ENCODE measurements at regions not wholly inside any gene's neighbourhood (a gene's known extent, or its start where the extent isn't known, plus 50 kb on each side); places are given as distances from the start of the nearest gene placed in this dataset.

DNA sequence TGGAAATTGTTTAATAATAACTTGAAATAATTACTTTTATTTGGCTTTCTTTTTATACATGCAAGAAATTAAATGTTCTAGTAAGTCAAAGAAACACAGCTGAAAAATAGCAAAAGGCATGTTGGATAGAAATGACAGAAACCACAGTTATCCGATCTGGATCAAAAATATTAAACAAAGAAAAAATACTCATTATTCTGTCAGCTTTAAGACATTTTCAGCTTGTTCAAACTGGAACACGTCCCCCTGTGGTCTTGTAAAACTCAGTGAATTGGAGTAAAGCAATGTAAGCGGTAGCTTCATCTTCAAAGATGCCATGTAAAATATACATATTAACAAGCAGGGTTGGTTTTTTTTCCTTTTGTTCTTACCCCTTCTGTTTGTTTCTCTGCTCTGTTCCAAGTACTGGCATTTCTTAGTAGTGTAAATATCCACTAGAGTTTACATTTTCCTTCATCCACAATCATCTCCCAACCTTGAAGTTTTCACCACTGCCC is 223.4 kb downstream of the IGSF11 start:
- DNase-seq: no peak

DNA sequence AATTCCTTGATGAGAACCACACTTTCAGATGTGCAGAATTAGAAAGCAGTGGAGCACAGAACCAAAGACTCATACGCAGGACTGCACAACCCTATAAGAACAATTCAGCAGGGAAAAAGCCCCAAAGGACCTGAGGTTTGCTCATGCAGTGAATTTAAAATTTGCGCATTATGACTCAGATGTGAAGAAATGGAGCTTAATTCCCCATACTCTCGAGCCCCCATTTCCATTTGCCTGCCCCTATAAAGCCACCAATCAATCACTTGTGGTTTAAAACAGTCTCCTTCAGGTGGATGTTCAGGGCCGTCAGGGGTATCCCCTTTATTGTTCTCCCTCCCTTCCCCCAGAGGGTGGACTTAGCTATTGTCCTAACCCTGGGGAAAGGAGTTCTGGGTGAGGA is 221.2 kb downstream of the IGSF11 start:
- DNase-seq: no peak

DNA sequence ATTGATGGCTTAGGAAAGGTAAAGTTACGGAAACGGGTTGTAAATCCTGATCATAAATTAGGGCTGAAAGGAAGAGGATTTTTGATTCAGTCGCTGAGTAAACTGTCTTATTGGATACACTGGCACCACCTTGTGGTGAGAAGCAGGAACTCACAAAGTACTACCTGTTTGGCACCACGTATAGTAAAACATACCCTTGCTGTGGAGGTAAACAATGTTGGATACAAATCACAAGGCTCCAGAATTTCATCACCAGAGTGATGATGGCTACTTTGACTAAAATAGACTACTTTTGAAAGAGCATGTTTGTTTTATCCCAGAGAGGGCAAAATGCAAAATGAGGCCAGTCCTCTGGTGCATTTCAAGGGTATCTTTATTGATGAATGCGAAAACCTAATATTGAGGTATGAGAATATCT is 216.9 kb downstream of the IGSF11 start:
- DNase-seq: peak; percentile 5

DNA sequence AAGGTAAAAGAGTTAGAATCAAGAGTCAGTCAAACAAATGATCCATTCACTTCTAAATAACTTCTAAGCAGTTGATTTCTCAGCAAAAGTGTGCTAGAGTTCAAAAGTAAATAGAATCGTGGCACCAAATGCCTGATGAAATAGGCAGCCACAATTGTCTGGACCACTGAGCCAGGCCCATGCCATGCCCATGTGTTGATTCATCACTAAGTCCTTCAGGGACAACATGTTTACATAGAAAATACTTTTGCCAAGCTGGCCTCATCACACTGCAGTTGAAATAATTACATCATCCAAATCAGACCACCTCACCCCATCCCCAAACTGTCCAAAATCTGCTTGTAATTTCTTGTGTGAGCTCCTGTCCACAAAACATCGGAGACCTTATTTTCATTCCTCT is 216.3 kb downstream of the IGSF11 start:
- no peak for DNase-seq

DNA sequence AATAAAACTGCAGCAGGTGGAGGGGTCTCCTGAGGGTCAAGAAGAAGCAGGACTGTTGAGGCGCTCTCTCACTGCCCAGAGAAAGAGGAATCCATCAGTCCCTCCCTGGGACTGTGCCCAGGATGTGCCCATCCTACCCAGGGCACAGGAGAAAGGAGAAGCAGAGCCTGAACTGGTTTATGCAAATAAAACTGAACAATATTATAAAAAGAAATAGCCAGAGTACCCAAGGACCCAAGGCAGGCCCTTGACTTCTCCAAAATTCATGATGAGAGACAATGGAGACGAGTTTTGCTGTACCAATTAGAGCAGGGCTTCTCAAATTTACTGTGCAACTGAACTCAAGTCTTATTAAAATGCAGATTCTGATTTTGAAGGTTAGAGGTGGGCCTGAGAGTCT is 211.0 kb downstream of the IGSF11 start:
- DNase-seq: no peak

DNA sequence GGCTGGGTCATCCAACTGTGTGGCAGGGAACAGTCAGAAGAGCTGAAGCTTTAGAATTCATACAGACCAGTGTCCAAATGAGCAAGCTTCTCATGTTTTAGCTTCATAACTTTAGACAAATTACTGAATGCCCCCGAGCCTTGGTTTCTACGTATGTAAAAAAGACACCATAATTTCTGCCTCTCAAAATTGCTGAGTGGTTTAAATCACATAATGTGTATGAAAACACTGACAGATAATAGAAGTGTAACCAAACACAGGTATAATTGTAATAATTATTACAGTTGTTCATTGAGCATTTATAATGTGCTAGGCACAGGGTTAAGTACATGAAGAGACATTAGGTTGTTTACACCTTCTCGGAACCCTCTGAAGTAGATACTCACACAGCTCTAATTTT is 207.2 kb downstream of the IGSF11 start:
- DNase-seq: no peak

DNA sequence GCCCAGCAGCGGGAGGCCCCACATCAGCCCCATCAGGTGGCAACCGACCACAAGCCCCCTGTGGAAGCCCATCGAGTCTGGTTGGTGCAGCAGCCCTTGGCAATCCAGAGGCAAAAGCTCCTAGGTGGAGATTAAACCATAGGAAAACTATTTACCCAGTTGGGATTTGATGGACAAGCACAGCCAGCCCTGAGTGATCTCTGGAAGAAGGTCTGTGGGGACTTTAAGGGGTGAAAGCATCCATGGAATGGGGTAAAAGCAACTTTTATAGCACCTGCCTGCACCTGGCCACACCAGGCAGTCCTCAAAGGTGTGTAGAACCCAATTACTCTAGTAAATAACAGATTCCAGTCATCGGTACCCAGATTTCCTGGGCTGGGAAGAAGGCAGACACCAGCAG is 206.3 kb downstream of the IGSF11 start:
- DNase-seq: no peak

DNA sequence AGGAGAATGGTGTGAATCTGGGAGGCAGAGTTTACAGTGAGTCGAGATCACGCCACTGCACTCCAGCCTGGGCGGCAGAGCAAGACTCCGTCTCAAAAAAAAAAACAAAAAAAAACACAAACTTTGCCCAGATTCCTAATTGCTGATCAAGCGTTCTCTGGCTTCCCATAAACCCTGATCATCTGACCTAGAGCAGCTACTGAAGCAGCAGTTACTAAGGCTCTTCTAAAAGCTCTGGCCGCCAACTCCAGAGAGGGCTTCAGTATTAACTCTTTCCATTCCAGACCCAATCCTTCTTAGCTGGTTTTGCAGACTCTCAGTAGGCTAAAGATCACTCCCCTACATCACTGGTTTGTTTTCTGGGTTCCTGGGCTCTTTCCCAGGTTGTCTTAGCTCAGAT is 201.6 kb downstream of the IGSF11 start:
- no peak for DNase-seq

DNA sequence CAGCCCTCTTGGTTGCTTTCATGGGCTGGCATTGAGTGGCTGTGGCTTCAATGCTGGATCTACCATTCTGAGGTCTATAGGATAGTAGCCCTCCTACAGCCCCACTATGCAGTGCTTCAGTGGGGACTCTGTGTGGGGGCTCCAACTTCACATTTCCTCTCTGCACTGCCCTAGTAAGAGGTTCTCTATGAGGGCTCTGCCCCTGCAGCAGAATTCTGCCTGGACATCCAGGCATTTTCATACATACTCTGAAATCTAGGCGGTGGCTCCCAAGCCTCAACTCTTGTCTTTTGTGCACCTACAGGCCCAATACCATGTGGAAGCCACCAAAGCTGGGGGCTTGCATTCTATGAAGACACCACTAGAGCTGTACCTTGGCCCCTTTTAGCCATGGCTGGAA is 195.8 kb downstream of the IGSF11 start:
- DNase-seq: no peak

DNA sequence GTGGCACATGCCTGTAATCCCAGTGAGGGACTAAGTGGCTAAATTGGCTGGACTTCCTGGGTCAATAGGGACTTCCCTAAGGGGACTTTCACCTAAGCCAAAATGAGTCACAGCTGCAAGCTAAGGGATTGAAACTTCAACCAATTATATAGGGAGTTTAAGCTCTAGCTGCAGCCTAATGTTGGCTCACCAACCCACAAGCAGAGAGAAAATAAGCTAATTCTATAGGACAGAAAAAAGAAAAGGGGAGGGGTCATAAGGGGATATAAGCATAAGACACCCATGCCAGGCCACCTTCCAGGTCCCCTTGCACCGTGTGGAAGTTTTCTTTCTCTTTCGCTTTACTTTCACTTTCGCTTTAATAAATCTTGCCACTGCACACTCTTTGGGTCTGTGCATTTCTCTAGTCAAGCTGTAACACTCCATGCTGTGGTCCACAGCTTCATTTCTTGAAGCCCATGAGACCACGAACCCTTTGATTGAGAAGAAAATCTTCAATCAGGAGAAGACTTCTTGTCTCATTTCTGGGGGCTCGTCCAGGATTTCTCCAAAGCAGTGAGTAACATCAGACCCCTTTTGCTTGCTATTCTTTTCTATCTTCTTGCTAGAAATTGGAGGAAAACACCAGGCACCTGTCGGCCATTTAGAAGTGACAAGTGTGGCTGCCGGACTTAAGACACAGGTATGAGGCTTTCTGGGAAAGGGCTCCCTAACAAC is 192.3 kb downstream of the IGSF11 start:
- no peak for DNase-seq

DNA sequence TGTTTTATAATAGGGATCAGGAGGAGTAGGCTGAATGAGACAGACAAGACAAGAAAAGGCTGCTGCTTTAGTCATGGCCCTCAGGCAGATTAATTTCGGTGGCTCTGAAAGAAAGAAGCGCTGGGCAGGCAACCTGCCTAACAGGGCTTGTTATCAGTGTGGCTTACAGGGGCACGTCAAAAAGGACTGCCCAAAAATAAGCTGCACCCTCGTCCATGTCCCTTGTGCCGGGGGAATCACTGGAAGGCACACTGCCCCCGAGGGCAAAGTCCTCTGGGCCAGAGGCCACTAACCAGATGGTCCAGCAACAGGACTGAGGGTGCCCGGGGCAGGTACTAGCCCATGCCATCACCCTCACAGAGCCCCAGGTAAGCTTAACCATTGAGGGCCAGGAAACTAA is 188.5 kb downstream of the IGSF11 start:
- DNase-seq: no peak
